ENCODE measurements at regions not wholly inside any gene's neighbourhood (a gene's known extent, or its start where the extent isn't known, plus 50 kb on each side); places are given as distances from the start of the nearest gene placed in this dataset.

DNA sequence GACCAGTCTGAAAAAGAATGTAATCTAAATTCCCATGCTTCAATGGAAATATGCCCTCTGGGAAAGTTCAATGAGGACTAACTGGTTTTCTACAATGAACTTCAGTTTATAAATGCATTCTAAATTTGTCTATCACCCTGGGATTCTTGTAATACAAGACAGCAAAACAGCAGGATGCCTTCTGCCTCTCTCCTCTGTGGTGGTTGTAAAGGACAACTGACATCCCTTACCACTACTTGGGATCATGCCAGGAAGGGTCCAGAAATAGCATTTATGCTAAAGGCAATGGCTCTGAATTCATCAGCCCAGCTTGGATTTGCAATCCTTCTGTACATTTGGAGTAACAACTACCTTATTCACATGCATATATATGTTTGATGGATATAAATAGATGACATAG, 97.3 kb upstream of the ADAMTS16 start:
- no peak for FAIRE-seq

DNA sequence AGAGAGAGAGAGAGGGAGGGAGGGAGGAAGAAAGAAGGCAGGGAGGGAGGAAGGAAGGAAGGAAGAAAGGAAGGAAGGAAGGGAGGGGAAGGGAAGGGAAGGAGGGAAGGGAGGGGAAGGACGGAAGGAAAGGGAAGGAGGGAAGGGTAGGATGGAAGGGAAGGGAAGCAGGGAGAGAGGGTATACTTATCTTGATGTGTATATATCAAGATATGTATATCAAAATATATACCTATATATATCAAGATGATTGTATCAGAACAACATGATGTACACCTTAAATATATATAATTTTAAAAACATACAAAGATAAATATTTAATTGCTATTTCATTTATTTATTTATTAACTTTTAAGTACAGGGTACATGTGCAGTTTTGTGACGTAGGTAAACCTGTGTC, 96.8 kb upstream of the ADAMTS16 start:
- no peak for FAIRE-seq

DNA sequence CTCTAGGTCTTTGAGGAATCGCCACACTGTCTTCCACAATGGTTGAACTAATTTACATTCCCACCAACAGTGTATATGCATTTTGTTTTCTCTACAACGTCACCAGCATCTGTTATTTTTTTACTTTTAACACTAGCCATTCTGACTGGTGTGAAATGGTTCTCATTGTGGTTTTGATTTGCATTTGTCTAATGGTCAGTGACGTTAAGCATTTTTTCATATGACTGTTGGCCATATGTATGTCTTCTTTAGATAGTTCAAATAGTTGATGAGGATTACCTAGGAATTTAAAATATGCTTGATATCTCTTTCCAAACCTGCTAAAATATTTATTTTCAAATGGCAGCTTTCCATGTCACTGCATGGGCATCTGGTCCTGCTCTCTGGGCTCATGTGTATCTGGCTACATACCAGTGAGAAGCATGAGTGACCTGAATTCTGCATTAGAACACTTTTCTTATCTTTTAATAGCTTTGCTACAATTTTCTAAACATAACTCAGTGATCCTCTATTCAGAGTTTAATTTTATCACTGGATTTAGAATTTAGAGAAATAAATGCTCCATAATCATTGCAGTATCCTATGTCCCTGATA, 95.8 kb upstream of the ADAMTS16 start:
- no peak for FAIRE-seq

DNA sequence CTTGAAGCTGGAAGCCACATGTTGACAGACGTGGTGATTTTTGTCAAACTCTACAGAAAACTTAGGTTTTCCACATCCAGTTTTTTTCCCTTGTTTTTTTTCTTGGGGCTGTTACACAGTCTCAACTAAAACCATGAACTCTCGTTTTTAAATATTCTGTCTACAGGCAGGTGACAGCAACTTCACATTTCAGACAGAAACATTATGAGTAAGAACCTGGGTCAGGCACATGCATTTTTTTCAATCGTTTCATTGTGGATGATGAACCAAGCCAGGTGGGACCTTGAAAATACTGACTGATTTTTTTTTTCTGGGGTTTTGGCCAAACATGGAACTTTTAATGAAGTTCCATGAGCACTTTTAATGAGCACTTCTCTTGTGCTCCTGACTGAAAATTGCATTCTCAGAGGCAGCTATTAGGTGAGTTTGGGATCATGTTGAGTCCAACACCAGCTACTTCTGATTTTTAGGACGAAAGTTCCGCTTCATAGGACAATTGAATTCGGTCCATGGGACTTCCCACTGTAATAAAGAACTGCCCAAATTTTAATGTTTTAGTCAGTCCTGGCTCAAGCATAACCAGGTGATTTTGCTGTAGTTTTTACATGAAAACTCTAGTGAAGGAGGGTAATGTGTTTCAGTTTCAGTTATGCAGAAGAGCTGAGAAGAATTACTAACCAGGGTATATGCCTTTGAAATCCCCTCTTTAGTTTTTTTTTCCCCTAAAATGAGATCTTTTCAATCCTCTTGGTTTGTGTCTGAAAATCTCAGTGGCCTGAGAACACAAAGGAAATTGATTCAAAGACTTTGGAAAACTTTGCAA, 93.2 kb upstream of the ADAMTS16 start:
- FAIRE-seq = no peak

DNA sequence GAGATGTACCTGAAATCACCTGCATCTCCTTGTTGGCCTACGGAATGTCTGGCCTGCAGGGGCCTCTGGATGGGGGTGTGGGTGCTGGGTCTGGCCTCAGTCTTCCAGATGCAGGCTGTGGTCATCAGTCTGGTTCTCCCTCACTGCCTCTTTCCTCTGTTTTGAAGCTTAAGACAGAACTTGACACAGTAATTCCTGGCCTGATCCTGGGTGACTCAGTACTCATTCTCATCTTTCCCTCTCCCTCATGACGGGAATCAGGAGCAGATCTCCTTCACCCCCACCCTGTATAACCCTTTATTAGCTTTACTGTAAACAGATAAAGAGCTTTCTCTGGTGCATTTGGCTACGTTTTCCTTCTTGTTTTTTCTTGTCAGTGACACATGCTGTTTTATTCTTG, 89.3 kb upstream of the ADAMTS16 start:
- no peak for FAIRE-seq

DNA sequence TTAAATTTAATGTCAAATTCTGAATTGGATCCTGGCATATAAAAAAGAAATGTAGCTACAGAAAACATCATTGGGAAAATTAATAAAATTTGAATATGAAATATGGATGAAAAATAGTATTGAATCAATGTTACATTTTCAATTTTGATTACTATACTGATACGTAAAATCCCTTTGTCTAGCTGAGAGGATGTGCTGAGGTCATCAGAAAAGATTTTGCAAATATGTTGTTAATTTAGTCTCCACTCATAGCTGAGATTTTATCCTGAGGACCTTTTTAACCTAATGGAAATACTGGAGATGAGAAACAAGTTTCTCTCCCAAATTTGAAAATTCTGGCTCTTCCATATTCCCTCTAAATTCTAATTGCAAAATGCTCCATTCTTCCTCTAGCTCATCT, 84.4 kb upstream of the ADAMTS16 start:
- no peak for FAIRE-seq

DNA sequence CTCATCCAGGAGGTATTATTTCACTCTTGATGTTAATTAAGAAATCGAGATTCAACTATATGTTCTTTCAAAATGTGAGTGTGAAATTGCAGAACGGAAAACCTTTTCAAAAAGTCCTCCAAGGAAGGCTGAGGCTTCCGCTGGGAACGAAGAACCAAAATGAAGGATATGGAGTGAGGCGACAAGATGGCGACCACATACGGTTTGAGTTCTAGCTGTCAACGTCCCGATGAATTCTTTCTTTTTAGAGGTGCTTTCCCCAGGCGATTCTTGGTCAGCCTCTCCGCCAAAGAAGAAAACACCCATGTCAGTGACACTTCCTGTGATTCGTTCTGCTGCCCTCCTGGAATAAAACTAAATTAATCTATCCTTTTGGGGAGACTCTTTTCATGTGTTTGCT, 78.3 kb upstream of the ADAMTS16 start:
- FAIRE-seq = no peak

DNA sequence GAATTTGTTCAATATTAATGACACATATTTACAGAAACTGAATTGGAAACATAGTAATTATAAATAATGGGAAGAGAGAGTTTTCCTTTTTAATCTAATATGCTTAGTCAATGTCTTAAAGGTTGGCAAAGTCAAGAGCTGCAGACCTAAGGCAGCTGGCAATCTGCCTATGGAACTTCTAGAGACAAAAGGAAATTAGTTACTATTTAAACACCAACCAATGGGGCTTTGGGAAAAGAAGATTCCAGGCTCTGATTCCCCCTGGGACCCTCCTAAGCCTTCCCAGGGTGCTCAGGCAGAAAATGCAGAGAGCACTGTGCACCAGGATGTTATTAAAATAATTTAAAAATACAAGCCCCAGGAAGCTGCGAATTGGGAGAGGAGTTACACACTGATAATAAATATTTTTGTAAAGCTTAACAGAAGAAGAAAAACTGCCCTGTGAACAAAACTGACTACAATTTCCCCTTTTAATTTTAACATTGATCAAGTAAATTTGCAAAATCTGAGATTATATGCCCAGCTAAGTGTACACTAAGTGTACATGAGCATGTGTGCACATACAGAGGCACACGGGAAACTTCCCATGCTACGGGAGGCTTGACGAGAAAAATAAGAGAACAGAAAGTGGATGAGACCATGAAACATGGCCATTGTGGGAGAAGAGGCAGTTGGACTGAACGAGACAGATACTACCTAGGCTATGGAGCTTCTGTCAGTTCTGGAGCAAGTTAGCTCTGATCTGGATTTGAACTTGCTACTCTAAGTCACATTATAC, 77.4 kb upstream of the ADAMTS16 start:
- no peak for FAIRE-seq

DNA sequence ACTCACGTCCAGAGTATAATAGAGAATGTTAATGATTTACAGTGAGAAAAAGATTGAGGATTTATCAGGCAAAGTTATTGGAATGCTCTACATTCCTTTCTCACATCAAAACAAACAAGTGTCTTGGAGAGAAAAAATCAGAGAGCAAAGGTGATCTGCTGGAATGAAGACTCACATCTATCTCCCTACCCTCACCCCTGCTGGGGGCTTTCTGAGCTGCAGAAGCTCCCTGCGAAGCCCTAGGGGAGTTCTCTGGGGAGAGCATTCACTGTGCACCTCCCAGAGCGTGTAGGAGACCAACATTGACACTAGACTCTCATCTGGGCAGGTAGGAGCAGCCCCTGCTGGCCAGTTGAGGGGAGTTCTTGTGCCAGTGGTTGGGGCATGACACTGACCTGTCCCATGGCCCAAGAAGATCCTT, 76.6 kb upstream of the ADAMTS16 start:
- FAIRE-seq = no peak

DNA sequence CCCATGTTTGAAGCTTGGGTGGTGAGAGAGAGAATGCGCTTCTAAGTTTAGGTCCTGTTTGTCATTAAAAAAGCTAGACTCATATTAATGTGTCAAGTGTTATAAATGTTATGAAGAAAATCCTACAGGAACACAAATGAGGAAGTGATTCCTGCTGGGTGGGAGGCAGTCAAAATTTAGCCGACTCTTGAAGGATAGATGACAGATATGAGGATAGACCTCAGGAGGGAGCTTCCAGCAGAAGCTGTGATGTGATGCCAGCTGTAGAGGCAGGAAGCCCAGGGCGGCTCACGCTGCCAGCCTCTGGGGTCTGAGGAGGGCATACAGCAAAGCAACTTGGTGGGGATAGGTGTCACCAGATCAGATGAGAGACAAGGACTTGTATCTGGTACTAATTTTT, 74.7 kb upstream of the ADAMTS16 start:
- no peak for FAIRE-seq

DNA sequence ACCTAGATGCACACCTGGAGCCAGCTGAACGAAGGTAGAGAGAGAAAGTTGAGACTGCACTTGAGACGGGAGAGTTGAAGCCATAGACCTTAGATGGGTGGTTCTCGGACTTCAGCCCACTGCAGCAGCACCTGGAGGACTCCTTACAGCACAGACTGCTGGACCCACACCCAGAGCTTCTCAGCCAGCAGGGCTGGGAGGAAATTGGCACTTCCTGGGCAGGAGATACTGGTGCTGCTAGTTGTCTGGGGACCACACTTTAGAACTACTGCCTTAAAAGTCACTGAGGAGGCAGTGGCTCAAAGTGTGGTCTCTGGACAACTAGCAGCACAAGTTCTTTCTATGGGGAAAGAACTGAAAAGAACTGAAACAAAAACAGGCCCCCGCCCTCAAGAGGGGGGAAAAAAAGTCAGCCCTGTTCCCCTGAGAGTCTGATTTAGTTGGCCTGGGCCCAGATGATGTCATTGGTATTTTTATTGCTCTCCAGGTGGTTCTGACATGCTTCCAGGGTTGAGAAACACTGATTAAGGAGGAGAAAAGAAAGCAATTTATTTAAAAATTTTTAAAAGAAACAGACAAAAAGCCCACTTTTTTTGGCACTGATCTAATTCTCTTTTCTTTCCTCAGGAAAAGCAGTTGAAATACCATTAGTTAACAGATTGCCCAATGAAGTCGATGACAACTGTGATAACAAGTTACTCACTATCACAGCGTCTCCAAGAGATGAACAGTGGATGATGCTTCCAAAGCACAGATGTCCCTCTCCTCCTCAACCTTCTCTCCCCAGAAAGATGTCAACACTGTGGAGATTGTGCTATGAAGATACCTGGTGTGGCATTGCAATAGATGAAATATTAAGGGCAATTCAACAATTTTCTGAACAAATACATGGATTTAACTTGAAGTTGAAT, 73.6 kb upstream of the ADAMTS16 start:
- FAIRE-seq = no peak

DNA sequence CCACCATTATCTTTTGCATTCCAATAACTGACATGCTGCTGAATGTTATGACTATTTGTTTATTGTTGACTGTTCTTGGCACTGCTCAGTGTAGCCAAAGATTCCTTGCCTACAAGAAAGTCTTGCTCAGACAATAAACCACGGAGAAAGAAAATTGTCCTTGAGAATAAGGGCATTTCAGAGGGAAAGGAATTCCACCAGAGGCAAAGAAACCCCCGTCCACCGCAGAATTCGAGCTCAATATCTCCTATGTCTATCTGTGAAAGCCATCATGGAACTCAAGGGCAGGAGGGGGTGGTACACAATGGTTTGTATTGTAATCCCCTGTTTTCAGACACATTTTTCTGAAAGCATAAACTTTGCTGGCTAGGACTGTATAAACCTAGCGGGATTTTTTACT, 70.3 kb upstream of the ADAMTS16 start:
- no peak for FAIRE-seq

DNA sequence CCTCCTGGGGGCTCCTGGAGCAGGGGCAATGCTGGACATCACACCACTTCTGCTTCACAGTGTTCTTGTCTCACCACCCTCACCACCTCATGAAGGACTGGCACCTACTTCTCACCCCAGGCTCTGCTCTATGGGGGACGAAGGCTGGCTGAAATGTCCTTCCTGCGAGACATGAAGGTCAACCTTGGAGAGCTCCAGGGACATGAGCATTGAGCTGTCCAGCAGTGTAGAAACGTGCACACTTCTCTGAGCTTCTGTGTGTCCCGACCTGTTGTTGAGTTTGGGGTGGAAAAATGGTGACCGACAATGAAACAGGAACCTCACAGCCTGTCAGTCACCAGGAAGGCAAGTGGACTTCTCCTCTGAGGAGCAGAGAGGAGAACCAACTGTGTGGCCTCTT, 68.6 kb upstream of the ADAMTS16 start:
- no peak for FAIRE-seq

DNA sequence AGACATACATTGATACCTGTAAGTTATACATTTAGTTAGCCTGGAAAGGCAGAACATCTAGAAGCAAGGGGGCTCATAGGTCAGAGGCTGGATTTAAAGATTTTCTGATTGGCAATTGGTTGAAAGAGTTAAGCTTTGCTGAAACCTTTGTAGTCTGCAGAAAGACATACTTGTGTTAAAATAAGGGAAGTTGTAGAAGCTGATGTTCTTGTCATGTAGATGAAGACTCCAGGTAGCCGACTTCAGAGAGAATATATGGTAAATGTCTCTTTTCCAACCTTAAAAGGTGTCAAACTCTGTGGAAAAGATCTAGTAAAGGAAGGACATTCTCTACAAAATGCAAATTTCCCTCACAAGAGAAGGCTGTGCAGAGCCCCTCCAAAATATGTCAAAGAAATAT, 62.9 kb upstream of the ADAMTS16 start:
- no peak for FAIRE-seq

DNA sequence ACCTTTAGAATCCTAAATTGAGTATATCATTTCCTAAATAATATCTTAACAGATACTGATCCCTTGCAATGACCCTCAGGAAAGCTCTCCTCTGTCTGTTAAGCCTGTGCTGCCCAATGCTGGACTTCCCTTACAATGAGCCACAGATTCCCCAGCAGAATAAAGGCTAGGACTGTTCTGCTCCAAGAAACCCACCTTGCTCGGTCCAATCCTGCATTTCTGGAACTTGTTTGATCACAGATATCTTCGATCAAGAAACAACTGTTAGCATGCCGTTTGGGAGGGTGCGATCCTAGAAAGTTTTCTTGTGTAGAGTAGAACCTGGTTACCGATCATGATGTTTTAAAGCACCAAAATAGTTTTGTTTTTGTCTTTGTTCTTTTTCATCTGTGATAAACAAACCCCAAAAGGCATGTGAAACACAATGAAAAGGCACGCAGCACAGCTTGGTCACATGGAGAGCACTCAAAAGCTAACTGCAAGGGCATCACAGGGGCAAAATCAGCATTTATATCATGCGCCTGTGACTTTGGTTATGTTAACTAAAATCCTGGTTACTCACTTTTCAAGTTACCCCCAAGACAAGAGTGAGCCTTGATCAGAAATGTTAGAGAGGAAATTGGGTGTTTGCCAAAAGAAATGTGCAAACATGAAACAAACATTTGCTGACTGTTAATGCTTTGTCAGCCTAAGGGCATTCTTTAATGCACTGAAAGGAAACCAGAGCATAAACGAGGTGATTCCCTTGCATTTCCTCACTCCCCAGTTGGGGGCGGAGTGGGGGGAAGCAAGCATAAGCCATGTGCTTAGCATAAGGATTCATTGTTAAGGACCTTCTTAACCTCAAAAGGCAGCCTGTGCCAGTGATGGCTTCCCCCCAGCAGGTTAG, 61.9 kb upstream of the ADAMTS16 start:
- FAIRE-seq = no peak

DNA sequence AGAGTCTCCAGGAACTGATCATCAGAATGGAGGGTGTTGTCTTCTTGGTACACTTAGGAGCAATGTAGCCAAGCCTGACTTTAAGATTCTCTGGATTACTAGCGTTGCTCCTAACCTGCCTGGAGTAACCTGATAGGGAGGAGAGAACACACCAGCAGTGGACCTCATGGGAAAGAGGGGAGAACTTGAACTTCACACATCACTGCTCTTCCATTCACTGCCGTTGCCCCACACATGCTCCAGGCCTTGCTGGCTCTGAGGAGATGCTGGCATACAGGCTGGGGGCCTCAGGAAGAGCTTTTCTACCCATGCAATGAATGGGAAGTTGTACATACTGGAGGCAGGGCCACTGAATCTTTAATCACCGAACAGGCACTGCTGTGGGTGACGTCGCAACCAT, 60.3 kb upstream of the ADAMTS16 start:
- FAIRE-seq = no peak

DNA sequence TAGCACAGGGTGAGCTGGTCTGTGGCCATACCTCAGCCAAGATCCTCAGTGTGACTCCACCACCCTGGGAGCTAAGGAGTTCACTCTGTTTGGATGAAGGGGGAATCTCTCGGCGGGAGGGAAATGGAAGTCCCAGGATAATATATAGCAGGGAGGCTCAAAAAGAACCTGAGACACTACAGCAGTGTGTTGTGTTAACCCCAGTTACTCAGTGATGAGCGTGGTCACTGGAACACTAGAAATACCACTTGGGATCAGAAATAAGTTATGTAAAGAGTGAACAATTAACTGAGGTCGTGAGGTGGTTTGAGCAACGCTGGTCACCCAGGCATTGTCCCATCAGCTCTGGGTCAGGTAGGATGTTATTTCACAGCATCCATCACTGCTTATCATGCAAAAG, 59.3 kb upstream of the ADAMTS16 start:
- no peak for FAIRE-seq

DNA sequence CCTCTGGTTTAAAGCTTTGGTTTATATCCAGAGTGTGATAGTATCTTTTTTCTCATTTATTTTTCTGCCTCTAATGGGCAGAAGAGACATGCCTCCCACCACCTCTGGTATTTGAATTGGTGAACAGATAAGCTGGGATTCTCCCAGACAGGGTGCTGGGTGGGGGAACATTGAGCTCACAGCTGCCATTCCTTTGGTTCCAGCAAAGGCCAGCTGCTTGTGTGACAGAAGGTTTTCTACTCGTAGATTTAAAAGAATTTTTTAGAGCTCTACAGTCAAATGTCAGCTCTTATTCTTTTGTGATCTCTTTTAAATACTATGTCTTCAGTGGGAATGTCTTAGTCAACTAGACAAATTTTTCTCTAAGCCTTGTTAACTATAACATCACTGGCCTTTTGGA, 54.7 kb upstream of the ADAMTS16 start:
- no peak for FAIRE-seq

DNA sequence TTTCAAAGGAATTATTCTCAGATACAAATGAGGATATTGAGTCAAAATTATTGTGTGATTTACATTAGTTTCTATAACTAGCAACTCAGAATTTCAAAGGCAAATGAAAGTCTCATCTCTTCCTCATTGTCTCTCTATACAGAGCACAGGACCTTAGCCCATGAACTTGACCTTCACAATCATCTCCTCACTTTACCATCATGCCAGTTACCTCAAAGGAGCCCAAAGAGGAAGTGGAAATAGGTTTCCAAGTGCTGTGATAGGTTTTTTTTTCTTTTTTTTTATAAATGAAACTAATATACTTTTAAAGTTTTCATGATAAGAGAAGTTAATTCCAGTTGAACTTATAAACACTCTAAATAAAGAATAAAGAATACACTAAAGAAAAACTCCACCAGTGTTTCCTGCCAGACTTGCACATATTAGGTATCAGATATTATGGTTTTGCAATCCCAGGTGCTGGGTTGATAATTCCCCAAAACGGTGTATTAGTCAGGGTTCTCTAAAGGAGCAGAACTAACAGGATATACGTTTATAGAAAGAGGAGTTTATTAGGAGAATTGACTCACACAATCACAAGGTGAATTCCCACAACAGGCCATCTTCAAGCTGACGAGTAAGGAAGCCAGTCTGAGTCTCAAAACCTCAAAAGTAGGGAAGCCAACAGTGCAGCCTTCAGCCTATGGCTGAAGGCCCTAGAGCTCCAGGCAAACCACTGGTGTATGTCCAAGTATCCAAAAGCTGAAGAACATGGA, 50.1 kb upstream of the ADAMTS16 start:
- FAIRE-seq = no peak
